ENCODE measurements at regions not wholly inside any gene's neighbourhood (a gene's known extent, or its start where the extent isn't known, plus 50 kb on each side); places are given as distances from the start of the nearest gene placed in this dataset.
"Not testable (repeated sequence)": the region's sequence is repeated elsewhere in the genome, so short reads cannot be mapped to it uniquely, and the experiment has no call there.

DNA sequence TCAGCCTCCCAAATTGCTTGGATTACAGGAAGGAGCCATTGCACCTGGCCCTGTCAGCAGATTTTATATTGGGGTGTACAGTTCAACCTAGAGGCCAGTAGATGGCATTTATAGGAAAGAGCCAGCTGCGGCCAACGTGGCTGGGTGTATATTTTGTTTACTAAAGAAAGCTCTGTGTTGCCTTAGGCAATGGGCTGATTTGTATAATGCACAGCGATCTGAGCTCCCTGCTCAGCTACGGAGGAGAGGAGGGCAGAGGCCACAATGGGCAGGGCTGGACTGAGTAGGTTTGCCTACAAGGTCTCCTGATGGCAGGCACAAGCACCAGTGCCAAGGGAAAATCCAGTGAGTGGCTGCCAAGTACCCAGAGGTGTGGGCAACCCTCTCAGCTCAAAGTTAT, 282.4 kb downstream of the ARPP21 start:
- Histone ChIP-seq H3K4me3 (ENCODE audit: low read depth, low read length, poor library complexity, severe bottlenecking) (no peak overlapping the region), H3K27ac (ENCODE audit: low read depth, low read length, poor library complexity, severe bottlenecking) (no peak overlapping the region), H3K4me1 (ENCODE audit: insufficient read depth, low read length, poor library complexity, severe bottlenecking) (peaks cover 9% of the 10 kb centered on the region), H3K36me3 (ENCODE audit: insufficient read depth, low read length, poor library complexity, severe bottlenecking) (no peaks in the 10 kb centered on the region), H3K9me3 (ENCODE audit: low read depth, low read length, poor library complexity, severe bottlenecking) (peaks cover 8% of the 10 kb centered on the region), H3K27me3 (replicated peaks; ENCODE audit: insufficient read depth, low read depth, low read length, poor library complexity) (no peaks in the 10 kb centered on the region)
- intact Hi-C loops (cut with micrococcal nuclease; ENCODE audit: unreplicated experiment) = no loop called here
- ChIA-PET CTCF (interaction anchor here (0.7 kb wide), 1 partner anchor 296 kb away, joined by 3 read pairs; no protein-coding TSS in a partner anchor), POLR2A (ENCODE audit: low non-redundant PET) (no interaction called here)
- no peak for DNase-seq (ENCODE audit: low spot score)
- TF ChIP-seq EZH2 (IDR thresholded peaks at IDR 0.05; ENCODE audit: borderline replicate concordance, low read depth, low read length, poor library complexity, severe bottlenecking) = no peak
- TF ChIP-seq, protein P1, sequence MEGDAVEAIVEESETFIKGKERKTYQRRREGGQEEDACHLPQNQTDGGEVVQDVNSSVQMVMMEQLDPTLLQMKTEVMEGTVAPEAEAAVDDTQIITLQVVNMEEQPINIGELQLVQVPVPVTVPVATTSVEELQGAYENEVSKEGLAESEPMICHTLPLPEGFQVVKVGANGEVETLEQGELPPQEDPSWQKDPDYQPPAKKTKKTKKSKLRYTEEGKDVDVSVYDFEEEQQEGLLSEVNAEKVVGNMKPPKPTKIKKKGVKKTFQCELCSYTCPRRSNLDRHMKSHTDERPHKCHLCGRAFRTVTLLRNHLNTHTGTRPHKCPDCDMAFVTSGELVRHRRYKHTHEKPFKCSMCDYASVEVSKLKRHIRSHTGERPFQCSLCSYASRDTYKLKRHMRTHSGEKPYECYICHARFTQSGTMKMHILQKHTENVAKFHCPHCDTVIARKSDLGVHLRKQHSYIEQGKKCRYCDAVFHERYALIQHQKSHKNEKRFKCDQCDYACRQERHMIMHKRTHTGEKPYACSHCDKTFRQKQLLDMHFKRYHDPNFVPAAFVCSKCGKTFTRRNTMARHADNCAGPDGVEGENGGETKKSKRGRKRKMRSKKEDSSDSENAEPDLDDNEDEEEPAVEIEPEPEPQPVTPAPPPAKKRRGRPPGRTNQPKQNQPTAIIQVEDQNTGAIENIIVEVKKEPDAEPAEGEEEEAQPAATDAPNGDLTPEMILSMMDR (conservative IDR thresholded peaks at IDR 0.05; ENCODE audit: low read depth, low read length) = no peak
- no TSS peak for BruUV-seq (replicated peaks)

DNA sequence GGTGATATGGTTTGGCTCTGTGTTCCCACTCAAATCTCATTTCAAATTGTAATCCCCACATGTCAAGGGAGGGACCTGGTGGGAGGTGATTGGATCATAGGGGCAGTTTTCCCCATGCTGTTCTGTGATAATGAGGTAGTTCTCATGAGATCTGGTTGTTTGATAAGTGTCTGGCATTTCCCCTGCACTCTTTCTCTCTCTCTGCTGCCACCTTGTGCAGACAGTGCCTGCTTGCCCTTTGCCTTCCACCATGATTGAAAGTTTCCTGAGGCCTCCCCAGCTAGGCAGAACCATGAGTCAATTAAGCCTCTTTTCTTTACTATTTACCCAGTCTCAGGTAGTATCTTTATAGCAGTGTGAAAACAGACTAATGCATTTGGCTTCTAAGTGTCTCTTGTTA, 284.7 kb downstream of the ARPP21 start:
- TF ChIP-seq, protein P1 (conservative IDR thresholded peaks at IDR 0.05; ENCODE audit: low read depth, low read length) = peak; percentile 67
- DNase-seq (ENCODE audit: low spot score) = peak; percentile 78
- BruUV-seq (replicated peaks); H3K27me3 ChIP-seq (replicated peaks; ENCODE audit: insufficient read depth, low read depth, low read length, poor library complexity); POLR2A ChIA-PET (ENCODE audit: low non-redundant PET); intact Hi-C loops (cut with micrococcal nuclease; ENCODE audit: unreplicated experiment); H3K27ac ChIP-seq (ENCODE audit: low read depth, low read length, poor library complexity, severe bottlenecking); H3K4me3 ChIP-seq (ENCODE audit: low read depth, low read length, poor library complexity, severe bottlenecking); H3K36me3 ChIP-seq (ENCODE audit: insufficient read depth, low read length, poor library complexity, severe bottlenecking); H3K9me3 ChIP-seq (ENCODE audit: low read depth, low read length, poor library complexity, severe bottlenecking): not testable (repeated sequence)
- CTCF ChIA-PET = interaction anchor here (1.6 kb wide), 1 partner anchor 15 kb away, joined by 5 read pairs; no protein-coding TSS in a partner anchor
- H3K4me1 ChIP-seq (ENCODE audit: insufficient read depth, low read length, poor library complexity, severe bottlenecking) = peaks cover 12% of the 10 kb centered on the region

DNA sequence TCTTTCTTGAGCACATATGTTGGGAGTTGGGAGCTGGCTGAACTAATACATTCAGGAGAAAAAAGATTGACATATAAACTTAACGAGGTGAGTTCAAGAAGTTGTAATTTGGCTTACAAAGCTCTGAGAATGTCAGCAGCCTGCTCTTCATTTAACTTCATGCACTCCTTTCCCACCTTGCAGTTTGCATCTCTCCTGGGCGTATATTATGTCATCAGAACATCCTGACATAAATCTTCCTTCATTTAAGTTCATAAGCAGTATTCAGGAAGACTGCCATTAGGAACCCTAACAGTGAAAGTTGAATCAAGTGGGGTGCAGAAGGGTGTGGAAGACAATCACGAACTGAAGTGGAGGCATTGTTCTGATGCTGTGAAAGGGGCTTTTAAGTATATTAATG, 288.1 kb downstream of the ARPP21 start:
- no peaks in the 10 kb centered on the region for H3K27me3 ChIP-seq (replicated peaks; ENCODE audit: insufficient read depth, low read depth, low read length, poor library complexity)
- TF ChIP-seq, protein P1 (conservative IDR thresholded peaks at IDR 0.05; ENCODE audit: low read depth, low read length) = no peak
- H3K36me3 ChIP-seq (ENCODE audit: insufficient read depth, low read length, poor library complexity, severe bottlenecking) = no peaks in the 10 kb centered on the region
- ChIA-PET CTCF (no interaction called here), POLR2A (ENCODE audit: low non-redundant PET) (no interaction called here)
- H3K27ac ChIP-seq (ENCODE audit: low read depth, low read length, poor library complexity, severe bottlenecking) = no peak overlapping the region
- H3K4me3 ChIP-seq (ENCODE audit: low read depth, low read length, poor library complexity, severe bottlenecking) = no peak overlapping the region
- BruUV-seq (replicated peaks) = no TSS peak
- DNase-seq (ENCODE audit: low spot score) = no peak
- no peaks in the 10 kb centered on the region for H3K9me3 ChIP-seq (ENCODE audit: low read depth, low read length, poor library complexity, severe bottlenecking)
- intact Hi-C loops (cut with micrococcal nuclease; ENCODE audit: unreplicated experiment) = no loop called here
- peaks cover 12% of the 10 kb centered on the region for H3K4me1 ChIP-seq (ENCODE audit: insufficient read depth, low read length, poor library complexity, severe bottlenecking)
